Progenitor cell of endocrine pancreas (in vitro differentiated cells): ENCODE measurements at regions not wholly inside any gene's neighbourhood (a gene's known extent, or its start where the extent isn't known, plus 50 kb on each side); places are given as distances from the start of the nearest gene placed in this dataset.

Source experiments
- DNase-seq: peaks from one replicate; pipeline ENCODE4 v3.0.0; 2021; ENCODE audit warnings: low spot score; ENCODE audit not compliant: unreplicated experiment
- H3K27ac Mint-ChIP-seq: 2 replicates; pipeline ENCODE4 v1.8.0; 2021; ENCODE audit warnings: mild to moderate bottlenecking, moderate library complexity, mixed read lengths
- H3K27me3 Mint-ChIP-seq: 2 replicates; pipeline ENCODE4 v1.8.0; 2021; ENCODE audit warnings: mixed read lengths
- H3K36me3 Mint-ChIP-seq: 2 replicates; pipeline ENCODE4 v1.8.0; 2022; ENCODE audit warnings: mixed read lengths; ENCODE audit not compliant: insufficient read depth
- H3K4me1 Mint-ChIP-seq: 2 replicates; pipeline ENCODE4 v1.8.0; 2021; ENCODE audit warnings: low read depth, mixed read lengths
- H3K4me3 Mint-ChIP-seq: 2 replicates; pipeline ENCODE4 v1.8.0; 2021; ENCODE audit warnings: low read depth, mild to moderate bottlenecking, moderate library complexity, mixed read lengths
- H3K9me3 Mint-ChIP-seq: 2 replicates; pipeline ENCODE4 v1.8.0; 2021; ENCODE audit warnings: low read depth, mixed read lengths
- TF ChIP-seq, protein P1 (sequence below): fragments of 200-600 bp; sonication (generic); IDR thresholded peaks from one replicate; pipeline ENCODE4 v1.5.0; 2021; ENCODE audit warnings: antibody characterized with exemption, mild to moderate bottlenecking; ENCODE audit not compliant: unreplicated experiment

DNA sequence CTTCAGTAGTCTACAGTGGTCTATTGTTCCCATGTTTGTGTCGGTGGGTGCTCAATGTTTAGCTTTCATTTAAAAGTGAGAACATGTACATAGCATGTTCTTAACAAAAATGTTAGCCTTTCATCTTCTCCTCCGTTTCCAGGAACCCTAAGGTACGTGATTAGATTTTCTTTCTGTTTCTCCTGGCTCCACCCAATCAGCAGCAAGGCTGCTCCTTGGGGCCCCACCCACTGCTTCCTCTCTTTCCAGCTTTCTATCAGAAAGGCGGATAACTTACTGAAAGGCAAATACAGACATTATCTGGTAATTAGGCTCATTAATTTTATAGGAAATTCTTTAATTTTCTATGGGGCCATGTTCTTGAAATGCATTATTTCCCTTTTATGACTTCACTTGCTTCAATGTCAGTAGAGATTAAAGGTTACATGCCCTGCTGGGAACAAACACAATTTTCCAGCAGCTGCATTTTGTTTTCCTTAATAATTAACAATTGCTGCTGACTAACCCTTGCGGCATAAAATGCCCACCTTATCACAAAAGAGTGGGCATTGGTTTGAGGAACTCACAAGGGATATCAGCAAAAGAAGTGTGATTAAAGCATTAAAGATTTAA lies 324.9 kb upstream of the SNX7 start:
- Mint-ChIP-seq H3K27me3 (no peaks in the 10 kb centered on the region), H3K27ac (peak overlapping the region; percentile 13), H3K4me3 (no peak overlapping the region), H3K36me3 (no peaks in the 10 kb centered on the region), H3K4me1 (peaks cover 7% of the 10 kb centered on the region), H3K9me3 (peaks cover 4% of the 10 kb centered on the region)
- no peak for DNase-seq
- TF ChIP-seq, protein P1, sequence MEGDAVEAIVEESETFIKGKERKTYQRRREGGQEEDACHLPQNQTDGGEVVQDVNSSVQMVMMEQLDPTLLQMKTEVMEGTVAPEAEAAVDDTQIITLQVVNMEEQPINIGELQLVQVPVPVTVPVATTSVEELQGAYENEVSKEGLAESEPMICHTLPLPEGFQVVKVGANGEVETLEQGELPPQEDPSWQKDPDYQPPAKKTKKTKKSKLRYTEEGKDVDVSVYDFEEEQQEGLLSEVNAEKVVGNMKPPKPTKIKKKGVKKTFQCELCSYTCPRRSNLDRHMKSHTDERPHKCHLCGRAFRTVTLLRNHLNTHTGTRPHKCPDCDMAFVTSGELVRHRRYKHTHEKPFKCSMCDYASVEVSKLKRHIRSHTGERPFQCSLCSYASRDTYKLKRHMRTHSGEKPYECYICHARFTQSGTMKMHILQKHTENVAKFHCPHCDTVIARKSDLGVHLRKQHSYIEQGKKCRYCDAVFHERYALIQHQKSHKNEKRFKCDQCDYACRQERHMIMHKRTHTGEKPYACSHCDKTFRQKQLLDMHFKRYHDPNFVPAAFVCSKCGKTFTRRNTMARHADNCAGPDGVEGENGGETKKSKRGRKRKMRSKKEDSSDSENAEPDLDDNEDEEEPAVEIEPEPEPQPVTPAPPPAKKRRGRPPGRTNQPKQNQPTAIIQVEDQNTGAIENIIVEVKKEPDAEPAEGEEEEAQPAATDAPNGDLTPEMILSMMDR: no peak

DNA sequence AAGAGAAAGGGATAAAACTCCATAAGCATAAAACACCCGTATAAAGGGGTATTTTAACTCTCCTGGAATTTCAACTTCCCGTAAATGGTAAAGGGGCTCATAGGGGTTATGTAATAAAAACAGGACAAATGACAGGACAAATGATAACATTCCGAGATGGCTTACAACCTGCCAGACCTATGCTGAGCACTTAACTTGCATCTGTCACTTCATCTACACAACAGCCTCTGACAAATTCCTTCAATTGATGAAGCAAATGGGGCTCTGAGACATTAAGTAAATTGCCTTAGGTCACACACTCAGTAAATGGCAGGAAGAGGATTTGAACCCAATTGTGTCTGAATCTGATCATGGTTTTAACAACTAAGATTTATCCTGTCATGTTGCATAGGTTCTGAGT lies 327.6 kb upstream of the SNX7 start:
- no peaks in the 10 kb centered on the region for H3K36me3 Mint-ChIP-seq
- DNase-seq: no peak
- peaks cover 15% of the 10 kb centered on the region for H3K4me1 Mint-ChIP-seq
- peaks cover 8% of the 10 kb centered on the region for H3K9me3 Mint-ChIP-seq
- no peak overlapping the region for H3K27ac Mint-ChIP-seq
- H3K27me3 Mint-ChIP-seq: no peaks in the 10 kb centered on the region
- TF ChIP-seq, protein P1: no peak
- H3K4me3 Mint-ChIP-seq: no peak overlapping the region

DNA sequence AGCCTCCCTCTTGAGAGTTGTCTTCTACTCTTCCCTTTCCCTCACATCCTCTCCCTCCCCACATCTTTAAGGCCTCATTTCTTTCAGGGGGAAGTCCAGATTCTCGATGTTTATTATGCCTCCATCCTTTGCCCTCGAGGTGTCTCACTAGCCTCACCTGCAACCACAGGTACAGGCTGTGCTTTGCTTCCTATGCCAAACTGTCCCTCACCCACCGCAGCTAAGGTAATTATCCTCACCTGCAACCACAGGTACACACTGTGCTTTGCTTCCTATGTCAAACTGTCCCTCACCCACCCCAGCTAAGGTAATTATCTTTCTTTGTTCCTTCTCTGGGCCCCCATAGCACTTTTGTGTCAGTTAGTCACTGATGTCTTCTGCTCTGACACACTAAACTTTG lies 328.1 kb upstream of the SNX7 start:
- TF ChIP-seq, protein P1: no peak
- H3K27me3 Mint-ChIP-seq: no peaks in the 10 kb centered on the region
- H3K36me3 Mint-ChIP-seq: no peaks in the 10 kb centered on the region
- H3K9me3 Mint-ChIP-seq: peaks cover 8% of the 10 kb centered on the region
- H3K4me1 Mint-ChIP-seq: peaks cover 17% of the 10 kb centered on the region
- no peak for DNase-seq
- H3K27ac Mint-ChIP-seq: peak overlapping the region; percentile 1
- H3K4me3 Mint-ChIP-seq: no peak overlapping the region

DNA sequence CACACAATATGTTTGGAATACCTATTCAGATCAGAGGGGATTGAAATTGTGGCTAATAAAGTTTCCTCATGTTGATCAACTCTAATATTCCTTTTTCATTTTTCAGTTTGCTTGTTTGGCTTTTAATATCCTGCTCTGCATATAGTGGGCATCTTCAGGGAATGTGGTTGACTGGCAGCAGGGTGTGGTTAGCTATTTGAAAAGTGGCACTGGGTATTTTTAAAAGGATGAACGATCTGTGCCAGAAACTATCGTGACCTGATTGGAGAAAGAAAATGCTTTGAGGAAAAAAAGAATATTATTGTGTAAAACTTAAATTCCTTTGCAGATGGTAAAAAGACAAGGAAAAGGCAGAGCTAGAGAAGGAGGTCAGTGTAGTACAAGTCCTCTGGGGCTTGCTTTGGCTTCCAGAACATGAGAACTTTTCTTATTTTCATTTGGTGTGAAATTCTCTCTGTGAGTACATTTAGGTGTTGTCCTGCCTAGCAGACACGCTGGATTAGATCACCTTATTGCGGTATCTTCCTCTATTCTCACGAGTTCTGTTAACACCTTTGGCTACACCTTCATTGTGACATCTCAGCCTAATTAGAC lies 329.7 kb upstream of the SNX7 start:
- DNase-seq: no peak
- Mint-ChIP-seq H3K4me3 (no peak overlapping the region), H3K27me3 (no peaks in the 10 kb centered on the region), H3K4me1 (peaks cover 19% of the 10 kb centered on the region), H3K9me3 (peaks cover 3% of the 10 kb centered on the region), H3K27ac (no peak overlapping the region), H3K36me3 (no peaks in the 10 kb centered on the region)
- TF ChIP-seq, protein P1: no peak

DNA sequence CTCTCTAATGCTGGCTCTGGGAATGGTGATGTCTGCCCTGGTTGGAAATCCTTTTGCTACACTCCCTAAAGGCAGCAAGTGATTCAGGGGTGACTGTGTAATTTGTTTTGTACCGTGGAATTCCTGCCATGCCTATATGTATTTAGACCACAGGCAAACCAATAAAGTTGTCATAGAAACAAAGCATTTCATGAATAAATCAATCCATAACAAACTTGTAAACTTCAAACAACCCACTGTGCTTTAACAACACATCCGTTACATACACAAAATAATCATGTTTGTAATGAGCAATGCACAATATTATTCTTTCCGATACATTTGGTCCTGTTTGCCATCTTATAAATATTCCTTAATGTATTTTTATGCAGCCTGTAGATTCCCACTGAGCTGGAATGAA lies 330.3 kb upstream of the SNX7 start:
- DNase-seq: no peak
- Mint-ChIP-seq H3K4me3 (no peak overlapping the region), H3K27ac (no peak overlapping the region), H3K4me1 (peaks cover 16% of the 10 kb centered on the region), H3K27me3 (no peaks in the 10 kb centered on the region), H3K36me3 (no peaks in the 10 kb centered on the region), H3K9me3 (peaks cover 3% of the 10 kb centered on the region)
- TF ChIP-seq, protein P1: no peak
